SU-DHL-6 (cell line): ENCODE measurements at regions not wholly inside any gene's neighbourhood (a gene's known extent, or its start where the extent isn't known, plus 50 kb on each side); places are given as distances from the start of the nearest gene placed in this dataset.

Experiments used
- H2AFZ ChIP-seq: fragments of 200-600 bp; sonication (generic); 2 replicates; pipeline ENCODE4 v1.6.1; 2014; ENCODE audit warnings: low read depth, mild to moderate bottlenecking, moderate library complexity, mixed read lengths, antibody characterized with exemption, low read length; ENCODE audit not compliant: severe bottlenecking
- H3F3A ChIP-seq: fragments of 200-600 bp; shearing (Covaris generic); 2 replicates; pipeline ENCODE4 v1.6.0; 2016; ENCODE audit warnings: antibody characterized with exemption, mild to moderate bottlenecking; ENCODE audit not compliant: insufficient read depth
- H3K27ac ChIP-seq: fragments of 200-600 bp; sonication (generic); 2 replicates; pipeline ENCODE4 v1.5.1; 2016; ENCODE audit warnings: low read depth, mild to moderate bottlenecking, low read length, moderate library complexity, mixed read lengths
- H3K27me3 ChIP-seq: fragments of 200-600 bp; sonication (generic), shearing (Covaris generic); 2 replicates; pipeline ENCODE4 v1.6.0; 2014; ENCODE audit warnings: mild to moderate bottlenecking, low read length
- H3K36me3 ChIP-seq: fragments of 200-600 bp; sonication (generic); 2 replicates; pipeline ENCODE4 v1.6.1; 2014; ENCODE audit warnings: mild to moderate bottlenecking, low read length, mixed read lengths
- H3K4me2 ChIP-seq: fragments of 300-600, 200-600 bp; shearing (Covaris generic), sonication (generic); 2 replicates; pipeline ENCODE4 v1.6.0; 2014; ENCODE audit warnings: low read length, low read depth, mild to moderate bottlenecking; ENCODE audit not compliant: poor library complexity, severe bottlenecking
- H3K4me3 ChIP-seq: fragments of 200-600 bp; sonication (generic); 2 replicates; pipeline ENCODE4 v1.5.1; 2014; ENCODE audit warnings: antibody characterized with exemption, low read length, mild to moderate bottlenecking, mixed read lengths; ENCODE audit not compliant: insufficient read depth, poor library complexity, severe bottlenecking
- H3K79me2 ChIP-seq: fragments of 200-600 bp; sonication (generic); 2 replicates; pipeline ENCODE4 v1.6.1; 2014; ENCODE audit warnings: mild to moderate bottlenecking, low read length, moderate library complexity; ENCODE audit not compliant: insufficient read depth
- H3K9ac ChIP-seq: fragments of 200-600 bp; sonication (generic); 2 replicates; pipeline ENCODE4 v1.7.0; 2014; ENCODE audit warnings: mild to moderate bottlenecking, low read length
- H3K9me2 ChIP-seq: fragments of 200-600 bp; sonication (generic); replicated peaks from 2 replicates; pipeline ENCODE4 v1.6.1; 2014; ENCODE audit warnings: low read length; ENCODE audit not compliant: insufficient read depth
- H3K9me3 ChIP-seq: fragments of 200-600 bp; sonication (generic); 2 replicates; pipeline ENCODE4 v1.6.1; 2014; ENCODE audit warnings: low read length, mixed read lengths; ENCODE audit not compliant: insufficient read depth
- H4K20me1 ChIP-seq: fragments of 200-600 bp; sonication (generic); 2 replicates; pipeline ENCODE4 v1.6.1; 2014; ENCODE audit warnings: low read depth, mild to moderate bottlenecking, antibody characterized with exemption, low read length, moderate library complexity, mixed read lengths
- CTCF ChIP-seq: fragments of 200-600 bp; sonication (generic); IDR thresholded peaks from one replicate; pipeline ENCODE4 v1.5.1; 2017; ENCODE audit warnings: antibody characterized with exemption, mild to moderate bottlenecking, low read length, moderate library complexity; ENCODE audit not compliant: insufficient read depth, poor library complexity, severe bottlenecking
- EZH2phosphoT487 ChIP-seq: fragments of 200-600 bp; sonication (generic), shearing (Covaris generic); conservative IDR thresholded peaks from 2 replicates; pipeline ENCODE4 v1.6.1; 2018; ENCODE audit warnings: mild to moderate bottlenecking, antibody characterized with exemption, low read length, moderate library complexity, mixed read lengths

GRCh38 chr18:46262856-46263255 lies 158.7 kb downstream of the HAUS1 start:
- Histone ChIP-seq H3K9ac (no peak overlapping the region), H3K79me2 (peaks cover 20% of the 10 kb centered on the region), H3K4me2 (no peak overlapping the region), H3K9me2 (no peaks in the 10 kb centered on the region), H4K20me1 (0 out of 2 replicates have a peak, but pooled peaks cover 8% of the 10 kb centered on the region), H3K9me3 (no peaks in the 10 kb centered on the region), H3F3A (0 out of 2 replicates have a peak, but pooled peaks cover 4% of the 10 kb centered on the region), H3K4me3 (no peak overlapping the region), H3K27me3 (no peaks in the 10 kb centered on the region), H2AFZ (no peak overlapping the region), H3K27ac (no peak overlapping the region), H3K36me3 (peaks cover 28% of the 10 kb centered on the region; the same call in 1 of the 2 replicates)
- TF ChIP-seq EZH2phosphoT487 = no peak
- no peak for TF ChIP-seq CTCF

- H4K20me1 ChIP-seq = 0 out of 2 replicates have a peak, but pooled peaks cover 8% of the 10 kb centered on the region
- peaks cover 28% of the 10 kb centered on the region; the same call in 1 of the 2 replicates for H3K36me3 ChIP-seq
- no peak for TF ChIP-seq EZH2phosphoT487
- no peak for TF ChIP-seq CTCF
- 0 out of 2 replicates have a peak, but pooled peaks cover 4% of the 10 kb centered on the region for H3F3A ChIP-seq
- no peak overlapping the region for H3K27ac ChIP-seq
- no peak overlapping the region for H3K4me2 ChIP-seq
- no peaks in the 10 kb centered on the region for H3K9me2 ChIP-seq
- H2AFZ ChIP-seq = no peak overlapping the region
- no peak overlapping the region for H3K4me3 ChIP-seq
- H3K79me2 ChIP-seq = peaks cover 9% of the 10 kb centered on the region; the same call in 1 of the 2 replicates
- H3K9me3 ChIP-seq = no peaks in the 10 kb centered on the region
- H3K27me3 ChIP-seq = no peaks in the 10 kb centered on the region
- no peak overlapping the region for H3K9ac ChIP-seq
Observed at GRCh38 chr18:46264255-46264654, 160.1 kb downstream of the HAUS1 start.

GRCh38 chr18:46265196-46266156 lies 161.3 kb downstream of the HAUS1 start:
- TF ChIP-seq EZH2phosphoT487 = no peak
- no peak for TF ChIP-seq CTCF
- Histone ChIP-seq H3F3A (0 out of 2 replicates have a peak, but pooled peaks cover 4% of the 10 kb centered on the region), H3K79me2 (peaks cover 3% of the 10 kb centered on the region; the same call in 1 of the 2 replicates), H3K4me3 (no peak overlapping the region), H3K9me2 (no peaks in the 10 kb centered on the region), H3K4me2 (no peak overlapping the region), H3K36me3 (peaks cover 28% of the 10 kb centered on the region; the same call in 1 of the 2 replicates), H3K27me3 (no peaks in the 10 kb centered on the region), H3K9me3 (no peaks in the 10 kb centered on the region), H3K9ac (no peak overlapping the region), H2AFZ (no peak overlapping the region), H4K20me1 (0 out of 2 replicates have a peak, but pooled peaks cover 8% of the 10 kb centered on the region), H3K27ac (no peak overlapping the region)
